OCI-LY3 (cell line): ENCODE measurements at regions not wholly inside any gene's neighbourhood (a gene's known extent, or its start where the extent isn't known, plus 50 kb on each side); places are given as distances from the start of the nearest gene placed in this dataset.

Source experiments
- H2AFZ ChIP-seq: fragments of 200-600, 300-600 bp; shearing (Covaris generic); 2 replicates; pipeline ENCODE4 v1.6.0; 2014; ENCODE audit warnings: antibody characterized with exemption, low read depth, low read length
- H3K27ac ChIP-seq: fragments of 200-600, 300-600 bp; sonication (generic); 2 replicates; pipeline ENCODE4 v1.5.1; 2014; ENCODE audit warnings: mild to moderate bottlenecking, low read length, moderate library complexity, mixed read lengths
- H3K27me3 ChIP-seq: fragments of 200-600, 300-600 bp; sonication (generic); 2 replicates; pipeline ENCODE4 v1.6.1; 2014; ENCODE audit warnings: low read depth, low read length, mixed read lengths
- H3K36me3 ChIP-seq: fragments of 200-600, 300-600 bp; sonication (generic); replicated peaks from 2 replicates; pipeline ENCODE3; 2014; ENCODE audit warnings: low read depth, low read length, mixed read lengths
- H3K4me1 ChIP-seq: fragments of 300-600, 200-600 bp; sonication (generic); 2 replicates; pipeline ENCODE4 v1.6.1; 2014; ENCODE audit warnings: low read length, mixed read lengths
- H3K4me2 ChIP-seq: fragments of 200-600, 300-600 bp; sonication (generic); 2 replicates; pipeline ENCODE4 v1.6.1; 2014; ENCODE audit warnings: low read length, mixed read lengths
- H3K4me3 ChIP-seq: fragments of 300-600, 200-600 bp; sonication (generic); 2 replicates; pipeline ENCODE4 v1.5.1; 2014; ENCODE audit warnings: antibody characterized with exemption, mild to moderate bottlenecking, low read length, moderate library complexity
- H3K79me2 ChIP-seq: fragments of 300-600, 200-600 bp; shearing (Covaris generic); 2 replicates; pipeline ENCODE4 v1.6.1; 2014; ENCODE audit warnings: mild to moderate bottlenecking, low read length, mixed read lengths
- H3K9ac ChIP-seq: fragments of 300-600, 200-600 bp; shearing (Covaris generic); 2 replicates; pipeline ENCODE4 v1.6.0; 2014; ENCODE audit warnings: mild to moderate bottlenecking, low read length, moderate library complexity
- H3K9me3 ChIP-seq: fragments of 200-600, 300-600 bp; shearing (Covaris generic); 2 replicates; pipeline ENCODE4 v1.6.1; 2014; ENCODE audit warnings: low read length, mixed read lengths; ENCODE audit not compliant: insufficient read depth
- H4K20me1 ChIP-seq: fragments of 200-600, 300-600 bp; sonication (generic); 2 replicates; pipeline ENCODE4 v1.6.1; 2016; ENCODE audit warnings: low read length, mixed read lengths; ENCODE audit not compliant: insufficient read depth
- EZH2phosphoT487 ChIP-seq: fragments of 200-600 bp; shearing (Covaris generic); IDR thresholded peaks from 2 replicates; pipeline ENCODE4 v1.6.1; 2018; ENCODE audit warnings: antibody characterized with exemption, mixed run types, low read depth
- TF ChIP-seq, protein P1 (sequence below): fragments of 200-600, 300-600 bp; sonication (generic); IDR thresholded peaks from 2 replicates; pipeline ENCODE4 v1.5.1; 2014; ENCODE audit warnings: antibody characterized with exemption, low read length, low read depth

DNA sequence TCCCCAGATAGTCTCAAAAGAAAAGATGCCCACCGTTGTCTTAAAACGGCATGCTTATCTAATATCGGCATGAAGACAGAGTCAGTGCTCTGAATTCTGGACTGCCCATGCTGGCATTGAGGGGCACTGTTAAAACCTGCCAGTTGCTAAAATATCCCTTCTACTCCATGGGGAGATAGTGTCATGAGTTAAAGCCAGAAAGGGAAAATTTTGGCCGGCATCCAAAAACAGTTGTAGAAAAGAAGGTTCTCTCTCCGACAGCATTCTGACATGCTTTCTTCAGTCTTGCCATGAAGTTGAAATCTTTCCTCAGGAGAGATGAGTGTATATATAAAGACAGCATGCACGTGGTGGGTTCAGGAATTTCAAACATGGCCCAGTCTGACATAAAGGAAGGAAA is 401.3 kb upstream of the PIK3C3 start:
- Histone ChIP-seq H3K27ac (no peak overlapping the region), H3K79me2 (no peaks in the 10 kb centered on the region), H2AFZ (no peak overlapping the region), H3K36me3 (no peaks in the 10 kb centered on the region), H3K27me3 (no peaks in the 10 kb centered on the region), H3K9me3 (no peaks in the 10 kb centered on the region), H3K9ac (no peak overlapping the region), H3K4me3 (no peak overlapping the region), H4K20me1 (no peaks in the 10 kb centered on the region), H3K4me1 (no peaks in the 10 kb centered on the region), H3K4me2 (no peak overlapping the region)
- TF ChIP-seq, protein P1, sequence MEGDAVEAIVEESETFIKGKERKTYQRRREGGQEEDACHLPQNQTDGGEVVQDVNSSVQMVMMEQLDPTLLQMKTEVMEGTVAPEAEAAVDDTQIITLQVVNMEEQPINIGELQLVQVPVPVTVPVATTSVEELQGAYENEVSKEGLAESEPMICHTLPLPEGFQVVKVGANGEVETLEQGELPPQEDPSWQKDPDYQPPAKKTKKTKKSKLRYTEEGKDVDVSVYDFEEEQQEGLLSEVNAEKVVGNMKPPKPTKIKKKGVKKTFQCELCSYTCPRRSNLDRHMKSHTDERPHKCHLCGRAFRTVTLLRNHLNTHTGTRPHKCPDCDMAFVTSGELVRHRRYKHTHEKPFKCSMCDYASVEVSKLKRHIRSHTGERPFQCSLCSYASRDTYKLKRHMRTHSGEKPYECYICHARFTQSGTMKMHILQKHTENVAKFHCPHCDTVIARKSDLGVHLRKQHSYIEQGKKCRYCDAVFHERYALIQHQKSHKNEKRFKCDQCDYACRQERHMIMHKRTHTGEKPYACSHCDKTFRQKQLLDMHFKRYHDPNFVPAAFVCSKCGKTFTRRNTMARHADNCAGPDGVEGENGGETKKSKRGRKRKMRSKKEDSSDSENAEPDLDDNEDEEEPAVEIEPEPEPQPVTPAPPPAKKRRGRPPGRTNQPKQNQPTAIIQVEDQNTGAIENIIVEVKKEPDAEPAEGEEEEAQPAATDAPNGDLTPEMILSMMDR = no peak
- TF ChIP-seq EZH2phosphoT487 = no peak

DNA sequence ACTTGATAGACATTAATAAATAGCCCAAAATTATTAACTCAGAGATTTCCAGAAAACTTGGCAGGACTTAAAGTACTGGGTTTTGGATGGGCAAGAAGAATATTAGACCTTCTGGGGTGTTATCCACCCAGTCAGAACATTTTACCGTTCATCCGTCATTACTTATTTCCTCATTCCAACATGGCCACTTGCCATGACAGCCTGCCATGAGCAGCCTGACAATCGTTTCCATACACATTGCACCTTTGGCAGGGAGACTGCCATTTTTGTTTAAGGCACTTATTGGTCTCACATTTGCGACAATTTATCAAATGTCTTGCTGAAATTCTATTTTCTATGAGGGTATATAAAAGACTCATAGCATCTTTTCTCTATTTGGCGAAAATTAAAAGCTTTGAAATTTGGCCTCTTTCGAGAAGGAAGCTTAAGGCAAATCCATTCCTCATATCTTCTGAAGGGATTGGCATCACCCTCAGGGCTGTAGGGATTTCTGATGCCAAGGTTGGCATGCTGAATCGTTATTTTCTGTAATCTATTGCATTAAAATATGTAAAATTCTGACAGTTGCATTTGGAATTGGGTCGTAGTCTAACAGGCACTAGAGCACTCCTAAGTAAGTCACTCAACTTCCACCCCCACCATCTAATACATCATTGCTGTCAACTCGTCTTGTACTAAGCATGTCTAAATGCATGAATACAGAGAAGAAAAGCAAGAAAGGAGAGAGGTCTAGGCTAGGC is 406.3 kb upstream of the PIK3C3 start:
- no peak overlapping the region for H2AFZ ChIP-seq
- no peaks in the 10 kb centered on the region for H3K4me1 ChIP-seq
- no peak overlapping the region for H3K4me3 ChIP-seq
- no peak overlapping the region for H3K27ac ChIP-seq
- H3K9ac ChIP-seq = no peak overlapping the region
- no peaks in the 10 kb centered on the region for H3K36me3 ChIP-seq
- TF ChIP-seq, protein P1 = no peak
- TF ChIP-seq EZH2phosphoT487 = no peak
- H4K20me1 ChIP-seq = no peaks in the 10 kb centered on the region
- no peaks in the 10 kb centered on the region for H3K9me3 ChIP-seq
- H3K79me2 ChIP-seq = no peaks in the 10 kb centered on the region
- no peaks in the 10 kb centered on the region for H3K27me3 ChIP-seq
- H3K4me2 ChIP-seq = no peak overlapping the region

DNA sequence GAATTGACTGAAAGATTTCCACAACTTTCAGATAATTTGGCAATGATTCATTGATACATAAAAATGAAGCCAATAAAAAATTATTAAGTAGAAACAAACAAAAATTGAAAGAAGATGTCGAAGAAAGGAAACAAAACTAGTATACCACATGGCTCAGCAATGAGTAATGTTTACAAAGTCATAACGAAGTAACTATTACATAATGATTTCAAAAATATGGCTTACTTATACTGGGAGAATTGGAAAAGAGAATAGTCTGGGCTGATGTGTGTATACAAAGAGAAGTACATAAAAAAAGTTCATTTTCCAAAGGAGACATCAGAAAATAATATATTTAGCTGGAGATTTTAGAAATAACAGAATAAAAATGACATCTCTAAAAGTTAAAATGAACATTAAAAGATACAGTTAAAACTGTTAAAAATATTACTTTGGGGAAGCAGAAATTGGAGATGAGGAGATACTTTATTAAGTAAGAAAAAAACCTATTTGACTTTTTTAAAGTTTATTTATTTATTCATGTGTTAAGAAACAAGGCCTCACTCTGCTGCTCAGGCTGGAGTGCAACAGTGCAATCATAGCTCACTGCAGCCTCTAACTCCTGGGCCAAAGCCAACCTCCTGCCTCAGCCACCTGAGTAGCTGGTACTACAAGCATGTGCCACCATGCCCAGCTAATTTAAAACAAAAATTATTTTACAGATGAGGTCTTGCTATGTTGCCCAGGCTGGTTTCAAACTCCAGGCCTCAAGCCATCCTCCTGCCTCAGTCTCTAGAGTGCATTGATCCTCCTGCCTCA is 409.7 kb upstream of the PIK3C3 start:
- TF ChIP-seq, protein P1 = no peak
- no peak for TF ChIP-seq EZH2phosphoT487
- Histone ChIP-seq H3K79me2 (no peaks in the 10 kb centered on the region), H3K9ac (no peak overlapping the region), H3K36me3 (no peaks in the 10 kb centered on the region), H4K20me1 (no peaks in the 10 kb centered on the region), H3K4me3 (no peak overlapping the region), H3K9me3 (no peaks in the 10 kb centered on the region), H3K4me1 (no peaks in the 10 kb centered on the region), H3K27me3 (no peaks in the 10 kb centered on the region), H2AFZ (no peak overlapping the region), H3K4me2 (no peak overlapping the region), H3K27ac (no peak overlapping the region)

DNA sequence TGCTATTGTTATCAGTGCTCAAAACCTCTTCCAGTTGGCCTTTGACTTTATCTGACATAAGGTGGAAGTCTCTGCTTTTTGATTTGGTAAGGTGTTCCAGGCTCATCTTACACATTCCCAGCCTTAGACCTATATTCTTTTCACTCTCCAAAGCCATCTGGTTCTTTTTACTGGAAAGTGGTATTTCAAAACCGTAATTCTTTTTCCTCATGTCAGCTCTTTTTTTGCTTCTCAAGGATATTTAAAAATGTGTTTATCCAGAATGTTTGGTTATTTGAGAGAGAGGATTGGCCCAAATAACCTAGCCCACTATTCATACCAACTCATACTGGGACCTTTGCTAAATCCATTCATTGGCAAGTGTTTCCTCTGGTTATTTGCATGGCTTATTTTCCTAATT is 411.2 kb upstream of the PIK3C3 start:
- Histone ChIP-seq H3K36me3 (no peaks in the 10 kb centered on the region), H2AFZ (no peak overlapping the region), H3K9ac (no peak overlapping the region), H3K27me3 (no peaks in the 10 kb centered on the region), H3K9me3 (no peaks in the 10 kb centered on the region), H3K4me2 (no peak overlapping the region), H3K27ac (no peak overlapping the region), H3K4me3 (no peak overlapping the region), H3K79me2 (no peaks in the 10 kb centered on the region), H4K20me1 (no peaks in the 10 kb centered on the region), H3K4me1 (no peaks in the 10 kb centered on the region)
- no peak for TF ChIP-seq EZH2phosphoT487
- TF ChIP-seq, protein P1 = no peak
